ENCODE measurements at regions not wholly inside any gene's neighbourhood (a gene's known extent, or its start where the extent isn't known, plus 50 kb on each side); places are given as distances from the start of the nearest gene placed in this dataset.
"Not testable (repeated sequence)": the region's sequence is repeated elsewhere in the genome, so short reads cannot be mapped to it uniquely, and the experiment has no call there.

- DNase-seq; H3K4me1 ChIP-seq; H3K27ac ChIP-seq; H3K27me3 ChIP-seq; intact Hi-C loops (cut with DNase I); H3K4me3 ChIP-seq; H3K36me3 ChIP-seq; H3K9me3 ChIP-seq; ATAC-seq: not testable (repeated sequence)
- WGBS, 4 donors: 90 to 95% (median 91%) methylated on average over 24 to 26 of the region's 26 CpGs
Observed at GRCh38 chr20:5452286-5452685, 135.5 kb upstream of the PROKR2 start.

GRCh38 chr20:5451643-5452210 is 135.0 kb upstream of the PROKR2 start:
- Histone ChIP-seq H3K27ac (no peak overlapping the region), H3K36me3 (no peaks in the 10 kb centered on the region), H3K9me3 (no peaks in the 10 kb centered on the region), H3K4me3 (no peak overlapping the region), H3K27me3 (peaks cover 0 to 6% (median 0%) of the 10 kb centered on the region in 9 donors), H3K4me1 (no peaks in the 10 kb centered on the region)
- ATAC-seq (no peak), DNase-seq (no peak)
- 84 to 94% (median 88%) methylated on average over 2 of the region's 2 CpGs for WGBS, 4 donors
- intact Hi-C loops (cut with DNase I): no loop called here
- no peak for TF ChIP-seq POLR2A (IDR thresholded peaks at IDR 0.05)

- no peaks in the 10 kb centered on the region for H3K4me1 ChIP-seq
- H3K27me3 ChIP-seq: peaks cover 0 to 11% (median 0%) of the 10 kb centered on the region in 9 donors
- H3K36me3 ChIP-seq: no peaks in the 10 kb centered on the region
- ATAC-seq: no peak
- WGBS, 4 donors: 15 to 19% (median 16%) methylated on average over 10 of the region's 10 CpGs
- H3K4me3 ChIP-seq: no peak overlapping the region
- H3K27ac ChIP-seq: no peak overlapping the region
- intact Hi-C loops (cut with DNase I): loop anchor here in 9 of 10 donors (1.0 to 10.0 kb wide), 7 partner anchors 226 to 324 kb away; partner anchors contain the start of gene CDS2 (in 5 of the 9)
- H3K9me3 ChIP-seq: no peaks in the 10 kb centered on the region
- TF ChIP-seq CTCF (IDR thresholded peaks at IDR 0.05) (peak in 11 of 12 donors; percentile 46 to 73 (median 63)), POLR2A (IDR thresholded peaks at IDR 0.05) (no peak)
- no peak for DNase-seq
Observed at GRCh38 chr20:5448449-5449118, 131.8 kb upstream of the PROKR2 start.

GRCh38 chr20:5447188-5447587 is 130.4 kb upstream of the PROKR2 start:
- intact Hi-C loops (cut with DNase I): loop anchor here in 8 of 10 donors (2.0 to 10.0 kb wide), 6 partner anchors 225 to 322 kb away; partner anchors contain the start of gene CDS2 (in 5 of the 8)
- no peak for DNase-seq
- no peak for TF ChIP-seq POLR2A (IDR thresholded peaks at IDR 0.05)
- TF ChIP-seq CTCF (IDR thresholded peaks at IDR 0.05): no peak
- WGBS, 4 donors: 51 to 57% (median 53%) methylated on average over 5 of the region's 5 CpGs
- H3K9me3 ChIP-seq: no peaks in the 10 kb centered on the region
- H3K4me3 ChIP-seq: no peak overlapping the region
- no peaks in the 10 kb centered on the region for H3K4me1 ChIP-seq
- no peaks in the 10 kb centered on the region for H3K36me3 ChIP-seq
- no peak overlapping the region for H3K27ac ChIP-seq
- peaks cover 0 to 11% (median 0%) of the 10 kb centered on the region in 9 donors for H3K27me3 ChIP-seq
- ATAC-seq: no peak

- DNase-seq (no peak), ATAC-seq (no peak)
- WGBS, 4 donors: 68 to 80% (median 76%) methylated on average over 6 of the region's 6 CpGs
- Histone ChIP-seq H3K36me3 (no peaks in the 10 kb centered on the region), H3K9me3 (no peaks in the 10 kb centered on the region), H3K4me3 (no peak overlapping the region), H3K4me1 (no peaks in the 10 kb centered on the region), H3K27me3 (peaks cover 0 to 11% (median 0%) of the 10 kb centered on the region in 9 donors), H3K27ac (no peak overlapping the region)
- intact Hi-C loops (cut with DNase I): loop anchor here in 8 of 10 donors (2.0 to 10.0 kb wide), 6 partner anchors 223 to 321 kb away; partner anchors contain the start of gene CDS2 (in 5 of the 8)
- no peak for TF ChIP-seq POLR2A (IDR thresholded peaks at IDR 0.05)
Observed at GRCh38 chr20:5445611-5446010, 128.9 kb upstream of the PROKR2 start.
